ENCODE measurements at regions not wholly inside any gene's neighbourhood (a gene's known extent, or its start where the extent isn't known, plus 50 kb on each side); places are given as distances from the start of the nearest gene placed in this dataset.

DNA sequence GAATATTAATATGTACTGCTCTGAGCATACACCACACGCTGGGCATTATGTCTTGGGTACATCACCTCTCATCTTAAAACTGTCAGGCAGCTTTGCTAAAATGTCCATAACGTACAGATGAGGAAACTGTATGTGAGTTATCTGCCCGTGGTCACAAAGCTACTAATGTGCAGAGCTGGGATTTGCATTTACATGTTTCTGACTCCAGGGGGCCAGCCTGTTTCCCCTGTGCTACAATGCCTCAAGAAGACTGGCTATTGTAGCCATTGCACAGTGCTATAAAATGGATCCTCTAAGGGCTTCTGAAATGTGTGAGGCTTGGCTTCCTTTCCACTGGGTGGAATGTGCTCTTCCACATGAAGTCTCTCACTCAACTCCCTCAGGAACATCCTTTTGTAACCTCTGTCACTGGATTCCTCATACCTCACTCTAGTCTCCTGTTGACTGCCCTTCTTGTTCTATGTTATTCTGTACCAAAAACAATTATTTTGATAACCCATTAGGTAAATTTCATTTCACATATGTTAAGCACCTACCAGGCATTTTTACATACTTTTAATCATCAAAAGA, 95.6 kb upstream of the HTR2A start:
- TF ChIP-seq, protein P1, sequence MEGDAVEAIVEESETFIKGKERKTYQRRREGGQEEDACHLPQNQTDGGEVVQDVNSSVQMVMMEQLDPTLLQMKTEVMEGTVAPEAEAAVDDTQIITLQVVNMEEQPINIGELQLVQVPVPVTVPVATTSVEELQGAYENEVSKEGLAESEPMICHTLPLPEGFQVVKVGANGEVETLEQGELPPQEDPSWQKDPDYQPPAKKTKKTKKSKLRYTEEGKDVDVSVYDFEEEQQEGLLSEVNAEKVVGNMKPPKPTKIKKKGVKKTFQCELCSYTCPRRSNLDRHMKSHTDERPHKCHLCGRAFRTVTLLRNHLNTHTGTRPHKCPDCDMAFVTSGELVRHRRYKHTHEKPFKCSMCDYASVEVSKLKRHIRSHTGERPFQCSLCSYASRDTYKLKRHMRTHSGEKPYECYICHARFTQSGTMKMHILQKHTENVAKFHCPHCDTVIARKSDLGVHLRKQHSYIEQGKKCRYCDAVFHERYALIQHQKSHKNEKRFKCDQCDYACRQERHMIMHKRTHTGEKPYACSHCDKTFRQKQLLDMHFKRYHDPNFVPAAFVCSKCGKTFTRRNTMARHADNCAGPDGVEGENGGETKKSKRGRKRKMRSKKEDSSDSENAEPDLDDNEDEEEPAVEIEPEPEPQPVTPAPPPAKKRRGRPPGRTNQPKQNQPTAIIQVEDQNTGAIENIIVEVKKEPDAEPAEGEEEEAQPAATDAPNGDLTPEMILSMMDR (IDR thresholded peaks at IDR 0.05), result no peak
- no peak for TF ChIP-seq POLR2A (IDR thresholded peaks at IDR 0.05)

All from heart left ventricle (tissue), 13 donors.